GM12878 (cell line): ENCODE measurements at regions not wholly inside any gene's neighbourhood (a gene's known extent, or its start where the extent isn't known, plus 50 kb on each side); places are given as distances from the start of the nearest gene placed in this dataset.

ENCODE experiments used
- EP300 ChIP-seq, 2 experiments: fragments of 150-350 bp in 1 of 2; IDR thresholded peaks; 2 replicates each; pipeline ENCODE4 v1.6.1; 2011 to 2012; ENCODE audit warnings: low read depth in 2 of 2, low read length in 2 of 2, borderline replicate concordance in 1 of 2, improper control_type of control experiment in 1 of 2, inconsistent platforms in 1 of 2; ENCODE audit not compliant: control insufficient read depth in 1 of 2
- EZH2 ChIP-seq: IDR thresholded peaks from 2 replicates; pipeline ENCODE4 v1.6.1; 2012; ENCODE audit warnings: low read depth, mild to moderate bottlenecking, control low read depth, inconsistent platforms, low read length, borderline replicate concordance; ENCODE audit not compliant: control insufficient read depth
- PAX8 ChIP-seq: fragments of 450-650 bp; IDR thresholded peaks from 2 replicates; pipeline ENCODE4 v1.6.1; 2017; ENCODE audit warnings: mild to moderate bottlenecking, moderate library complexity
- POLR2A ChIP-seq: IDR thresholded peaks from 2 replicates; pipeline ENCODE4 v1.6.1; 2011; ENCODE audit warnings: low read depth, mild to moderate bottlenecking, low read length
- SRF ChIP-seq, 2 experiments: IDR thresholded peaks; 2 replicates each; pipeline ENCODE4 v1.6.1; 2011; ENCODE audit warnings: low read depth in 2 of 2, low read length in 2 of 2, mild to moderate bottlenecking in 1 of 2, moderate library complexity in 1 of 2
- TCF12 ChIP-seq: IDR thresholded peaks from 2 replicates; pipeline ENCODE4 v1.6.1; 2011; ENCODE audit warnings: low read depth, mild to moderate bottlenecking, low read length
- TF ChIP-seq, protein P1 (sequence below): IDR thresholded peaks from 2 replicates; pipeline ENCODE4 v1.6.1; 2011; ENCODE audit warnings: borderline replicate concordance, low read depth, mild to moderate bottlenecking, moderate library complexity, low read length; ENCODE audit not compliant: insufficient read depth, poor library complexity, severe bottlenecking
- TF ChIP-seq, protein P2 (sequence below), 3 experiments: IDR thresholded peaks in 2 of 3; conservative IDR thresholded peaks in 1 of 3; 2 replicates each; pipeline ENCODE4 v1.5.1; 2011; ENCODE audit warnings: low read depth in 3 of 3, low read length in 3 of 3, mild to moderate bottlenecking in 3 of 3, control low read depth in 2 of 3, moderate library complexity in 2 of 3, inconsistent platforms in 1 of 3, mixed read lengths in 1 of 3; ENCODE audit not compliant: control insufficient read depth in 2 of 3, insufficient read depth in 1 of 3; ENCODE audit errors: extremely low read depth in 1 of 3
- TF ChIP-seq, protein P3 (sequence below): IDR thresholded peaks from 2 replicates; pipeline ENCODE4 v1.6.1; 2012; ENCODE audit warnings: low read depth, low read length, improper control_type of control experiment
- TF ChIP-seq, protein P4 (sequence below): IDR thresholded peaks from 2 replicates; pipeline ENCODE4 v1.6.1; 2012; ENCODE audit warnings: improper control_type of control experiment, low read depth, low read length; ENCODE audit not compliant: insufficient replicate concordance

DNA sequence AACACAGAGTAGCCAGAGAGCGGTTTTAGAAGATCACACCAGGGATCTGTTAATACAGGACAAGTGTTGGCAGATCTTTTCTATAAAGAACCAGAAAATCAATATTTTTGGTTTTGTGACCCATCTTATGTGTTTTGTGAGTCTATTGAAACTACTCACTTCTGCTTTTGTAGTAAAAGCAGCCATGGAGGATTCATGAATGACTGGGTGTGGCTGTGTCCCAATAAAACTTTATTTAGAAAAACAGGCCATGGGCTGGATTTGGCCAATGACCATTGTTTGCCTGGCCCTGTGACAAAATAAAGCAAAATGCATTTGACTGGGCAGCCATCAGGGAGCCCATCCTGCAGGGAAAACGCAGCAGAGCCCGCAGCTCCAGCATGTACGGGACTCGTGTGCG lies 99.9 kb upstream of the ADRA2C start:
- TF ChIP-seq POLR2A (no peak), EZH2 (no peak), TCF12 (no peak), PAX8 (no peak), SRF (IDR thresholded peaks at IDR 0.05; ENCODE audit: low read depth in 2 of 2, low read length in 2 of 2) (no peak), EP300 (IDR thresholded peaks at IDR 0.05; ENCODE audit: borderline replicate concordance in 1 of 2, control insufficient read depth in 1 of 2, low read depth in 2 of 2, low read length in 2 of 2) (no peak)
- TF ChIP-seq, protein P1, sequence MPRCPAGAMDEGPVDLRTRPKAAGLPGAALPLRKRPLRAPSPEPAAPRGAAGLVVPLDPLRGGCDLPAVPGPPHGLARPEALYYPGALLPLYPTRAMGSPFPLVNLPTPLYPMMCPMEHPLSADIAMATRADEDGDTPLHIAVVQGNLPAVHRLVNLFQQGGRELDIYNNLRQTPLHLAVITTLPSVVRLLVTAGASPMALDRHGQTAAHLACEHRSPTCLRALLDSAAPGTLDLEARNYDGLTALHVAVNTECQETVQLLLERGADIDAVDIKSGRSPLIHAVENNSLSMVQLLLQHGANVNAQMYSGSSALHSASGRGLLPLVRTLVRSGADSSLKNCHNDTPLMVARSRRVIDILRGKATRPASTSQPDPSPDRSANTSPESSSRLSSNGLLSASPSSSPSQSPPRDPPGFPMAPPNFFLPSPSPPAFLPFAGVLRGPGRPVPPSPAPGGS = no peak
- TF ChIP-seq, protein P2, sequence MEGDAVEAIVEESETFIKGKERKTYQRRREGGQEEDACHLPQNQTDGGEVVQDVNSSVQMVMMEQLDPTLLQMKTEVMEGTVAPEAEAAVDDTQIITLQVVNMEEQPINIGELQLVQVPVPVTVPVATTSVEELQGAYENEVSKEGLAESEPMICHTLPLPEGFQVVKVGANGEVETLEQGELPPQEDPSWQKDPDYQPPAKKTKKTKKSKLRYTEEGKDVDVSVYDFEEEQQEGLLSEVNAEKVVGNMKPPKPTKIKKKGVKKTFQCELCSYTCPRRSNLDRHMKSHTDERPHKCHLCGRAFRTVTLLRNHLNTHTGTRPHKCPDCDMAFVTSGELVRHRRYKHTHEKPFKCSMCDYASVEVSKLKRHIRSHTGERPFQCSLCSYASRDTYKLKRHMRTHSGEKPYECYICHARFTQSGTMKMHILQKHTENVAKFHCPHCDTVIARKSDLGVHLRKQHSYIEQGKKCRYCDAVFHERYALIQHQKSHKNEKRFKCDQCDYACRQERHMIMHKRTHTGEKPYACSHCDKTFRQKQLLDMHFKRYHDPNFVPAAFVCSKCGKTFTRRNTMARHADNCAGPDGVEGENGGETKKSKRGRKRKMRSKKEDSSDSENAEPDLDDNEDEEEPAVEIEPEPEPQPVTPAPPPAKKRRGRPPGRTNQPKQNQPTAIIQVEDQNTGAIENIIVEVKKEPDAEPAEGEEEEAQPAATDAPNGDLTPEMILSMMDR (IDR thresholded peaks at IDR 0.05 in 2 of 3, conservative IDR thresholded peaks at IDR 0.05 in 1 of 3; ENCODE audit: control insufficient read depth in 2 of 3, extremely low read depth in 1 of 3, insufficient read depth in 1 of 3, low read depth in 3 of 3, low read length in 3 of 3) = no peak
- TF ChIP-seq, protein P3, sequence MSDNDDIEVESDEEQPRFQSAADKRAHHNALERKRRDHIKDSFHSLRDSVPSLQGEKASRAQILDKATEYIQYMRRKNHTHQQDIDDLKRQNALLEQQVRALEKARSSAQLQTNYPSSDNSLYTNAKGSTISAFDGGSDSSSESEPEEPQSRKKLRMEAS = no peak
- TF ChIP-seq, protein P4, sequence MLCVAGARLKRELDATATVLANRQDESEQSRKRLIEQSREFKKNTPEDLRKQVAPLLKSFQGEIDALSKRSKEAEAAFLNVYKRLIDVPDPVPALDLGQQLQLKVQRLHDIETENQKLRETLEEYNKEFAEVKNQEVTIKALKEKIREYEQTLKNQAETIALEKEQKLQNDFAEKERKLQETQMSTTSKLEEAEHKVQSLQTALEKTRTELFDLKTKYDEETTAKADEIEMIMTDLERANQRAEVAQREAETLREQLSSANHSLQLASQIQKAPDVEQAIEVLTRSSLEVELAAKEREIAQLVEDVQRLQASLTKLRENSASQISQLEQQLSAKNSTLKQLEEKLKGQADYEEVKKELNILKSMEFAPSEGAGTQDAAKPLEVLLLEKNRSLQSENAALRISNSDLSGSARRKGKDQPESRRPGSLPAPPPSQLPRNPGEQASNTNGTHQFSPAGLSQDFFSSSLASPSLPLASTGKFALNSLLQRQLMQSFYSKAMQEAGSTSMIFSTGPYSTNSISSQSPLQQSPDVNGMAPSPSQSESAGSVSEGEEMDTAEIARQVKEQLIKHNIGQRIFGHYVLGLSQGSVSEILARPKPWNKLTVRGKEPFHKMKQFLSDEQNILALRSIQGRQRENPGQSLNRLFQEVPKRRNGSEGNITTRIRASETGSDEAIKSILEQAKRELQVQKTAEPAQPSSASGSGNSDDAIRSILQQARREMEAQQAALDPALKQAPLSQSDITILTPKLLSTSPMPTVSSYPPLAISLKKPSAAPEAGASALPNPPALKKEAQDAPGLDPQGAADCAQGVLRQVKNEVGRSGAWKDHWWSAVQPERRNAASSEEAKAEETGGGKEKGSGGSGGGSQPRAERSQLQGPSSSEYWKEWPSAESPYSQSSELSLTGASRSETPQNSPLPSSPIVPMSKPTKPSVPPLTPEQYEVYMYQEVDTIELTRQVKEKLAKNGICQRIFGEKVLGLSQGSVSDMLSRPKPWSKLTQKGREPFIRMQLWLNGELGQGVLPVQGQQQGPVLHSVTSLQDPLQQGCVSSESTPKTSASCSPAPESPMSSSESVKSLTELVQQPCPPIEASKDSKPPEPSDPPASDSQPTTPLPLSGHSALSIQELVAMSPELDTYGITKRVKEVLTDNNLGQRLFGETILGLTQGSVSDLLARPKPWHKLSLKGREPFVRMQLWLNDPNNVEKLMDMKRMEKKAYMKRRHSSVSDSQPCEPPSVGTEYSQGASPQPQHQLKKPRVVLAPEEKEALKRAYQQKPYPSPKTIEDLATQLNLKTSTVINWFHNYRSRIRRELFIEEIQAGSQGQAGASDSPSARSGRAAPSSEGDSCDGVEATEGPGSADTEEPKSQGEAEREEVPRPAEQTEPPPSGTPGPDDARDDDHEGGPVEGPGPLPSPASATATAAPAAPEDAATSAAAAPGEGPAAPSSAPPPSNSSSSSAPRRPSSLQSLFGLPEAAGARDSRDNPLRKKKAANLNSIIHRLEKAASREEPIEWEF = no peak
